HCT116 (cell line): ENCODE measurements at regions not wholly inside any gene's neighbourhood (a gene's known extent, or its start where the extent isn't known, plus 50 kb on each side); places are given as distances from the start of the nearest gene placed in this dataset.

Experiments used
- ATAC-seq: fragments of 200-7000 bp; cut with Tn5 transposase; 2 replicates; pipeline ENCODE4 v1.9.1; 2020; ENCODE audit warnings: mild to moderate bottlenecking, moderate library complexity
- BruUV-seq: library from RNA; stranded (reverse); fragments of 400-500 nt; replicated peaks from 2 replicates; lab custom pipeline; 2021; lab: Mats Ljungman, UMichigan
- CTCF ChIA-PET: fragments of 300-600 bp; sonication (Branson Sonifier 250); formaldehyde crosslinking; loops from one replicate; lab custom pipeline; 2021; ENCODE audit warnings: antibody characterized with exemption; lab: Charles Lee
- POLR2A ChIA-PET: fragments of 300-600, 350-600 bp; sonication (Branson Sonifier 250); formaldehyde crosslinking; loops from one replicate; lab custom pipeline; 2021; ENCODE audit warnings: antibody characterized with exemption; lab: Charles Lee
- RAD21 ChIA-PET, 2 experiments: fragments of 300-600 bp; sonication (Branson Sonifier 250); formaldehyde crosslinking; loops; one replicate each; lab custom pipeline; 2023; ENCODE audit warnings: low total read pairs in 2 of 2; ENCODE audit not compliant: uncharacterized antibody in 2 of 2, unreplicated experiment in 2 of 2, low non-redundant PET in 1 of 2; lab: Charles Lee
- DNase-seq: peaks from one replicate; pipeline ENCODE4 v3.0.0-alpha.2; 2010; ENCODE audit warnings: low read depth, low spot score
- H2AFZ ChIP-seq: fragments of 200-600 bp; shearing (Covaris generic), sonication (generic); 2 replicates; pipeline ENCODE4 v1.6.1; 2017; ENCODE audit warnings: low read depth, mixed run types, mixed read lengths, antibody characterized with exemption, low read length; ENCODE audit not compliant: poor library complexity, severe bottlenecking
- H3K27ac ChIP-seq: 2 replicates; pipeline ENCODE4 v1.5.1; 2012; ENCODE audit warnings: low read depth, low read length
- H3K27me3 ChIP-seq: fragments of 200-600 bp; sonication (generic); 2 replicates; pipeline ENCODE4 v1.6.1; 2016; ENCODE audit warnings: mixed run types, low read length, mixed read lengths; ENCODE audit not compliant: insufficient read depth
- H3K36me3 ChIP-seq, 2 experiments: fragments of 200-500 bp in 1 of 2; fragments of 200-600 bp in 1 of 2; sonication (Bioruptor generic) in 1 of 2; sonication (generic) in 1 of 2; 2 replicates each; pipeline versions ENCODE4 v1.5.1 to v1.6.1; 2014 to 2016; ENCODE audit warnings: low read length in 2 of 2, inconsistent platforms in 1 of 2, mixed read lengths in 1 of 2, mixed run types in 1 of 2; ENCODE audit not compliant: insufficient read depth in 2 of 2, control insufficient read depth in 1 of 2
- H3K4me1 ChIP-seq, 2 experiments: fragments of 200-600 bp in 1 of 2; sonication (generic) in 1 of 2; 2 replicates each; pipeline versions ENCODE4 v1.5.1 to v1.6.1; 2012 to 2017; ENCODE audit warnings: low read length in 2 of 2, inconsistent platforms in 1 of 2, mild to moderate bottlenecking in 1 of 2, mixed read lengths in 1 of 2, mixed run types in 1 of 2, moderate library complexity in 1 of 2; ENCODE audit not compliant: insufficient read depth in 2 of 2, control insufficient read depth in 1 of 2
- H3K4me2 ChIP-seq: fragments of 200-600 bp; sonication (generic); 2 replicates; pipeline ENCODE4 v1.6.1; 2017; ENCODE audit warnings: mixed run types, low read length, mixed read lengths
- H3K4me3 ChIP-seq, 2 experiments: fragments of 200-600 bp in 1 of 2; sonication (generic) in 1 of 2; replicated peaks in 1 of 2; 2 replicates each; pipeline ENCODE4 v1.5.1; 2011 to 2016; ENCODE audit warnings: low read length in 2 of 2, control low read depth in 1 of 2, low read depth in 1 of 2, mild to moderate bottlenecking in 1 of 2, mixed read lengths in 1 of 2, mixed run types in 1 of 2
- H3K79me2 ChIP-seq: fragments of 200-600 bp; sonication (generic); 2 replicates; pipeline ENCODE4 v1.6.1; 2017; ENCODE audit warnings: mild to moderate bottlenecking, mixed run types, low read length, moderate library complexity, mixed read lengths; ENCODE audit not compliant: insufficient read depth
- H3K9ac ChIP-seq: fragments of 200-600 bp; sonication (generic); 2 replicates; pipeline ENCODE4 v1.6.1; 2016; ENCODE audit warnings: low read length, mixed read lengths
- H3K9me2 ChIP-seq: fragments of 200-600 bp; sonication (generic), shearing (Covaris generic); 2 replicates; pipeline ENCODE4 v1.6.1; 2017; ENCODE audit warnings: mixed run types, mild to moderate bottlenecking, moderate library complexity; ENCODE audit not compliant: insufficient read depth
- H3K9me3 ChIP-seq, 2 experiments: fragments of 200-500 bp in 1 of 2; fragments of 200-600 bp in 1 of 2; sonication (Bioruptor generic) in 1 of 2; sonication (generic) in 1 of 2; 2 replicates each; pipeline ENCODE4 v1.6.1; 2014 to 2017; ENCODE audit warnings: low read length in 2 of 2, mixed read lengths in 2 of 2, inconsistent platforms in 1 of 2, low read depth in 1 of 2, mild to moderate bottlenecking in 1 of 2, mixed run types in 1 of 2, moderate library complexity in 1 of 2; ENCODE audit not compliant: control insufficient read depth in 1 of 2, insufficient read depth in 1 of 2
- H4K20me1 ChIP-seq: fragments of 200-600 bp; sonication (generic), shearing (Covaris generic); 2 replicates; pipeline ENCODE4 v1.6.1; 2017; ENCODE audit warnings: mixed run types, mild to moderate bottlenecking, moderate library complexity; ENCODE audit not compliant: insufficient read depth
- CBX3 ChIP-seq: IDR thresholded peaks from 2 replicates; pipeline ENCODE4 v1.6.1; 2012; ENCODE audit warnings: low read depth
- ELF1 ChIP-seq: IDR thresholded peaks from 2 replicates; pipeline ENCODE4 v1.6.1; 2012; ENCODE audit warnings: low read depth, borderline replicate concordance
- POLR2AphosphoS5 ChIP-seq: IDR thresholded peaks from 2 replicates; pipeline ENCODE4 v1.6.1; 2011; ENCODE audit warnings: mild to moderate bottlenecking, low read depth, low read length, moderate library complexity
- RAD21 ChIP-seq: IDR thresholded peaks from 2 replicates; pipeline ENCODE4 v1.6.1; 2012; ENCODE audit warnings: low read depth, mild to moderate bottlenecking
- SIN3A ChIP-seq: IDR thresholded peaks from 2 replicates; pipeline ENCODE4 v1.6.1; 2012; ENCODE audit warnings: low read depth
- TCF7L2 ChIP-seq: IDR thresholded peaks from 2 replicates; pipeline ENCODE4 v1.7.0; 2011; ENCODE audit warnings: borderline replicate concordance, inconsistent platforms; ENCODE audit not compliant: insufficient read depth, insufficient read length; ENCODE audit errors: extremely low read depth
- ZFX ChIP-seq: fragments of 450-650 bp; IDR thresholded peaks from 2 replicates; pipeline ENCODE4 v1.6.1; 2017
- intact Hi-C: fragments of 100-400 bp; cut with micrococcal nuclease; formaldehyde crosslinking; loops from 2 replicates; pipeline ENCODE4 v1.10.0; 2022
- TF ChIP-seq, protein P1 (sequence below): IDR thresholded peaks from 2 replicates; pipeline ENCODE4 v1.6.1; 2012
- TF ChIP-seq, protein P2 (sequence below): IDR thresholded peaks from 2 replicates; pipeline ENCODE4 v1.6.1; 2011; ENCODE audit warnings: mild to moderate bottlenecking, low read length, moderate library complexity; ENCODE audit not compliant: insufficient replicate concordance; ENCODE audit errors: extremely low read depth
- TF ChIP-seq, protein P3 (sequence below): IDR thresholded peaks from 2 replicates; pipeline ENCODE4 v1.6.1; 2012
- TF ChIP-seq, protein P4 (sequence below), 3 experiments: fragments of 200-600 bp in 1 of 3; sonication (generic) in 1 of 3; IDR thresholded peaks in 2 of 3; conservative IDR thresholded peaks in 1 of 3; 2 replicates each; pipeline ENCODE4 v1.5.1; 2012 to 2017; ENCODE audit warnings: low read depth in 2 of 3, low read length in 2 of 3, antibody characterized with exemption in 1 of 3, borderline replicate concordance in 1 of 3, control low read depth in 1 of 3, mild to moderate bottlenecking in 1 of 3, mixed read lengths in 1 of 3, mixed run types in 1 of 3, moderate library complexity in 1 of 3; ENCODE audit not compliant: insufficient read depth in 1 of 3
- TF ChIP-seq, protein P5 (sequence below): IDR thresholded peaks from 2 replicates; pipeline ENCODE4 v1.6.1; 2012; ENCODE audit warnings: low read depth

DNA sequence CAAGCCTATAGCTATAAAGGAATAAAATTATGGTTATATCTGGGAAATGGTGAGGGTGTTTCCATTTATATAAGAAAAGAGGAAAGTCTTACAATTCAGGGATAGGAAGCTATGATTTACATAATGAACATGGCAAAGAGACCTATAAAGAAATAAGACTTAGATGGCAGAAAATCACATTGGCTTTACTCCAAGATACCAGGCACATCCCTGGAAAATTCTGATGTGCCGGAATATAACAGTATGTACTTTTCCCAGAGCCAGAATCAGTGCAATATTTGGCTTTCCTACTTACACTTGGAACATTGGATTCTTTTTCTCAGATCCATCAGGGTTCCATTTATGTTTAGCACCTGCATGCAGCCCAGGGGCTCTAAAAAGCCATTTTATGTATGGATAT lies 357.8 kb downstream of the CETN3 start:
- intact Hi-C loops: no loop called here
- TF ChIP-seq, protein P1, sequence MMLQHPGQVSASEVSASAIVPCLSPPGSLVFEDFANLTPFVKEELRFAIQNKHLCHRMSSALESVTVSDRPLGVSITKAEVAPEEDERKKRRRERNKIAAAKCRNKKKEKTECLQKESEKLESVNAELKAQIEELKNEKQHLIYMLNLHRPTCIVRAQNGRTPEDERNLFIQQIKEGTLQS: no peak
- TF ChIP-seq, protein P2, sequence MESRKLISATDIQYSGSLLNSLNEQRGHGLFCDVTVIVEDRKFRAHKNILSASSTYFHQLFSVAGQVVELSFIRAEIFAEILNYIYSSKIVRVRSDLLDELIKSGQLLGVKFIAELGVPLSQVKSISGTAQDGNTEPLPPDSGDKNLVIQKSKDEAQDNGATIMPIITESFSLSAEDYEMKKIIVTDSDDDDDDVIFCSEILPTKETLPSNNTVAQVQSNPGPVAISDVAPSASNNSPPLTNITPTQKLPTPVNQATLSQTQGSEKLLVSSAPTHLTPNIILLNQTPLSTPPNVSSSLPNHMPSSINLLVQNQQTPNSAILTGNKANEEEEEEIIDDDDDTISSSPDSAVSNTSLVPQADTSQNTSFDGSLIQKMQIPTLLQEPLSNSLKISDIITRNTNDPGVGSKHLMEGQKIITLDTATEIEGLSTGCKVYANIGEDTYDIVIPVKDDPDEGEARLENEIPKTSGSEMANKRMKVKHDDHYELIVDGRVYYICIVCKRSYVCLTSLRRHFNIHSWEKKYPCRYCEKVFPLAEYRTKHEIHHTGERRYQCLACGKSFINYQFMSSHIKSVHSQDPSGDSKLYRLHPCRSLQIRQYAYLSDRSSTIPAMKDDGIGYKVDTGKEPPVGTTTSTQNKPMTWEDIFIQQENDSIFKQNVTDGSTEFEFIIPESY: no peak
- TF ChIP-seq SIN3A: no peak
- TF ChIP-seq POLR2AphosphoS5: no peak
- TF ChIP-seq ELF1: no peak
- DNase-seq (no peak), ATAC-seq (no peak)
- Histone ChIP-seq H4K20me1 (no peaks in the 10 kb centered on the region), H3K9me2 (no peaks in the 10 kb centered on the region), H3K4me2 (no peak overlapping the region), H3K27ac (no peak overlapping the region), H3K9me3 (no peaks in the 10 kb centered on the region), H3K27me3 (no peaks in the 10 kb centered on the region), H3K4me1 (peaks cover 0 to 11% of the 10 kb centered on the region in 2 experiments; a peak in 2 of 4 replicates), H3K36me3 (no peaks in the 10 kb centered on the region), H3K4me3 (no peak overlapping the region), H3K79me2 (no peaks in the 10 kb centered on the region), H3K9ac (no peak overlapping the region), H2AFZ (no peak overlapping the region)
- ChIA-PET RAD21 (no interaction called here), POLR2A (no interaction called here), CTCF (no interaction called here)
- no TSS peak for BruUV-seq

DNA sequence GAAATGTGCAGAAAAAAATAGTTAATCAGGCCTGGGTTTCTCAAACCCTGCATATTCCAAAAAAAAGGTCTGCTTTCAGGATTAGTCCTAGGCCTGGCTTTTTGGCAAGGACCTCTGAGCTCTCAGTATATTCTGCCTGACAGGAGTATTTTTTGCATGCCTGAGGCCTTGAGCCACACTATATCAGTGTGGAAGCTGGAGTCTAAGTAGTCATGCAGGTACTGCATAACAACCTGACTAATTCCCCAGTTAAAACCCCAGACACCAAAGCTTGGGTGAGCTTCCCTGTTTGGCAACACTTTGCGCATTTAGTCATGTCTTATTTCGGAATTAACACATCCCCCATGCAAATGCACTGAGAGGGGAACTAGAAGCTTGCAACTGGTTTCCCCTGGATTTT lies 359.5 kb downstream of the CETN3 start:
- intact Hi-C loops: no loop called here
- no peak overlapping the region for H3K4me2 ChIP-seq
- TF ChIP-seq ZFX (no peak), TCF7L2 (no peak), SIN3A (no peak), RAD21 (no peak), CBX3 (no peak)
- TF ChIP-seq, protein P3, sequence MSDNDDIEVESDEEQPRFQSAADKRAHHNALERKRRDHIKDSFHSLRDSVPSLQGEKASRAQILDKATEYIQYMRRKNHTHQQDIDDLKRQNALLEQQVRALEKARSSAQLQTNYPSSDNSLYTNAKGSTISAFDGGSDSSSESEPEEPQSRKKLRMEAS: no peak
- TF ChIP-seq, protein P4, sequence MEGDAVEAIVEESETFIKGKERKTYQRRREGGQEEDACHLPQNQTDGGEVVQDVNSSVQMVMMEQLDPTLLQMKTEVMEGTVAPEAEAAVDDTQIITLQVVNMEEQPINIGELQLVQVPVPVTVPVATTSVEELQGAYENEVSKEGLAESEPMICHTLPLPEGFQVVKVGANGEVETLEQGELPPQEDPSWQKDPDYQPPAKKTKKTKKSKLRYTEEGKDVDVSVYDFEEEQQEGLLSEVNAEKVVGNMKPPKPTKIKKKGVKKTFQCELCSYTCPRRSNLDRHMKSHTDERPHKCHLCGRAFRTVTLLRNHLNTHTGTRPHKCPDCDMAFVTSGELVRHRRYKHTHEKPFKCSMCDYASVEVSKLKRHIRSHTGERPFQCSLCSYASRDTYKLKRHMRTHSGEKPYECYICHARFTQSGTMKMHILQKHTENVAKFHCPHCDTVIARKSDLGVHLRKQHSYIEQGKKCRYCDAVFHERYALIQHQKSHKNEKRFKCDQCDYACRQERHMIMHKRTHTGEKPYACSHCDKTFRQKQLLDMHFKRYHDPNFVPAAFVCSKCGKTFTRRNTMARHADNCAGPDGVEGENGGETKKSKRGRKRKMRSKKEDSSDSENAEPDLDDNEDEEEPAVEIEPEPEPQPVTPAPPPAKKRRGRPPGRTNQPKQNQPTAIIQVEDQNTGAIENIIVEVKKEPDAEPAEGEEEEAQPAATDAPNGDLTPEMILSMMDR (IDR thresholded peaks at IDR 0.05 in 2 of 3, conservative IDR thresholded peaks at IDR 0.05 in 1 of 3; ENCODE audit: borderline replicate concordance in 1 of 3, insufficient read depth in 1 of 3, low read depth in 2 of 3, low read length in 2 of 3): no peak
- TF ChIP-seq, protein P5, sequence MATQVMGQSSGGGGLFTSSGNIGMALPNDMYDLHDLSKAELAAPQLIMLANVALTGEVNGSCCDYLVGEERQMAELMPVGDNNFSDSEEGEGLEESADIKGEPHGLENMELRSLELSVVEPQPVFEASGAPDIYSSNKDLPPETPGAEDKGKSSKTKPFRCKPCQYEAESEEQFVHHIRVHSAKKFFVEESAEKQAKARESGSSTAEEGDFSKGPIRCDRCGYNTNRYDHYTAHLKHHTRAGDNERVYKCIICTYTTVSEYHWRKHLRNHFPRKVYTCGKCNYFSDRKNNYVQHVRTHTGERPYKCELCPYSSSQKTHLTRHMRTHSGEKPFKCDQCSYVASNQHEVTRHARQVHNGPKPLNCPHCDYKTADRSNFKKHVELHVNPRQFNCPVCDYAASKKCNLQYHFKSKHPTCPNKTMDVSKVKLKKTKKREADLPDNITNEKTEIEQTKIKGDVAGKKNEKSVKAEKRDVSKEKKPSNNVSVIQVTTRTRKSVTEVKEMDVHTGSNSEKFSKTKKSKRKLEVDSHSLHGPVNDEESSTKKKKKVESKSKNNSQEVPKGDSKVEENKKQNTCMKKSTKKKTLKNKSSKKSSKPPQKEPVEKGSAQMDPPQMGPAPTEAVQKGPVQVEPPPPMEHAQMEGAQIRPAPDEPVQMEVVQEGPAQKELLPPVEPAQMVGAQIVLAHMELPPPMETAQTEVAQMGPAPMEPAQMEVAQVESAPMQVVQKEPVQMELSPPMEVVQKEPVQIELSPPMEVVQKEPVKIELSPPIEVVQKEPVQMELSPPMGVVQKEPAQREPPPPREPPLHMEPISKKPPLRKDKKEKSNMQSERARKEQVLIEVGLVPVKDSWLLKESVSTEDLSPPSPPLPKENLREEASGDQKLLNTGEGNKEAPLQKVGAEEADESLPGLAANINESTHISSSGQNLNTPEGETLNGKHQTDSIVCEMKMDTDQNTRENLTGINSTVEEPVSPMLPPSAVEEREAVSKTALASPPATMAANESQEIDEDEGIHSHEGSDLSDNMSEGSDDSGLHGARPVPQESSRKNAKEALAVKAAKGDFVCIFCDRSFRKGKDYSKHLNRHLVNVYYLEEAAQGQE: no peak

More for the DNA sequence above, 359.5 kb downstream of the CETN3 start:
- no peaks in the 10 kb centered on the region for H3K36me3 ChIP-seq
- H3K9me3 ChIP-seq: no peaks in the 10 kb centered on the region
- no peak overlapping the region for H3K4me3 ChIP-seq
- CTCF ChIA-PET: no interaction called here
- no peaks in the 10 kb centered on the region for H4K20me1 ChIP-seq
- no peaks in the 10 kb centered on the region for H3K27me3 ChIP-seq
- H3K9me2 ChIP-seq: no peaks in the 10 kb centered on the region
- RAD21 ChIA-PET: no interaction called here
- H3K79me2 ChIP-seq: no peaks in the 10 kb centered on the region
- DNase-seq (no peak), ATAC-seq (no peak)
- POLR2A ChIA-PET: no interaction called here
- no peak overlapping the region for H2AFZ ChIP-seq
- peaks cover 0 to 4% of the 10 kb centered on the region in 2 experiments; a peak in 1 of 4 replicates for H3K4me1 ChIP-seq
- no peak overlapping the region for H3K9ac ChIP-seq
- no peak overlapping the region for H3K27ac ChIP-seq
- no TSS peak for BruUV-seq
